DMS153 (cell line): ENCODE measurements at regions not wholly inside any gene's neighbourhood (a gene's known extent, or its start where the extent isn't known, plus 50 kb on each side); places are given as distances from the start of the nearest gene placed in this dataset.

Experiments used
- DNase-seq: peaks from one replicate; lab custom pipeline; 2025; lab: John Stamatoyannopoulos, UW

DNA sequence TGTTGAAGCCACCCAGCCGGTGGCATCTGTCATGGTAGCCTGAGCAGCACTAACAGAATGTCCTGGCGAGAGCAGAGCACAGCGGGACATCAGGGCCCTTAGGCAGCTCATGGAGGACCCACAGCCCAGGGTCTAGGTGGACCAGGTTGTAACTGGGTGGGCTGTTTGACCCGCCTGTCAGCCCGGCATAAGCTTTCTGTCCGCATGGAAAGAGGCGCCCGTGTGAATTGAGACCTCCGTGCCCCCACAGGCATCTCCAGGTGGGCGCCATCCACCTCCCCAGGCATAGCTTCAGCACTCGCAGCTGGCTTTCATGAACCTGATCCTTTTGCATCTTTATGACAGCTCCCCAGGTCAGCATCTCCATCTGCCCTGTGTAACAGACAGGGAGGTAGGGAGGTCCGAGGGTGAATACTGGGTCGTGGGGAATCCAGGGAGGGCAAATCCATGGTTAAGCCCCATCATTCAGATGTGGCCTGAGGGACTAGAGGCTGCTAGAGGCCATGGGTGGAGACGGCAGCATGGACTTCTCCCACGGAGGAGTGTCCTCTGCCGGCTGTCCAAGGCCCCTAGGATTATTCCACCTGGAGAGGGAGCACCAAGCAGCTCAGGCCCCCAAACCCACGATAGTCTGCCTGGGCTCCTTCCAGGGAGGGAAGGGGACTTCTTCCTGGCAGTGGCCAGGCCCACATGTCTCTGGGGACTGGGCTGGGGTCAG is 371.6 kb upstream of the MKI67 start:
- DNase-seq, result no peak

DNA sequence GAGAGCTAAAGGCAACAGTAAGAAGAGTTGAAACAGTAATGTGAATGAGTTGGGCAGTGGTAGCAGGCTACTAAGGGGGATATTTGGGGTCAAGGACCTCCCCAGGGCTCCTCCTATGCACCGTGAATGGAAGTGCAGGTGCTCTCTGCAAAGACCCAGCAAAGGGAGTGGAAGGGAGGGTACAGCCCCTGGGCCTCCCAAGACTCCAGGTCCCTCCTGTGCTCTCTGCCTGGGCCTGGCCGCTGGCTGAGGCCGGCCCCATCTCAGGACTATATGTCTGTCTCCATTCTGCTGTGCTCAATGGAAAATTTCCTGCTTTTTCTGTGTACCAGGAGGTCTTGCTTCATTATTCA is 372.1 kb upstream of the MKI67 start:
- no peak for DNase-seq

DNA sequence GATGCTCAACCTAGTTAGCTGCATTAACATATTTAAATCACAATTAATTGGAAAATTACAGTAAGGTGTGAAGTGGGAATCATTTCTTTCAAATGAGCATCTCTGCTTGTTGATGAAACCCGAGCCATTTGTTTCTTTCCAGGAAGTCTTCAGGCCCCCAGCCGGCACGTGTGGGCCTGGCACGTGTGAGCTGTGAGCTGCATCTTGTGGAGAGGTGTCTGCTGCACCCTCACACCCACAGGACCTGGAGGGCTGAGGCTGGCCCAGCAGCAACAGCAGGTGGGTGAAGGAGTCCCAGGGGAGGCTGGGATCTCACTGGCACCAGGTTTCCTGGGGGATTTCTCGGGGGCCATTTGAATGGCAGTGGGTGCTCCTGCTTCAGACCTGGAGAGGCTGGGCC is 372.5 kb upstream of the MKI67 start:
- DNase-seq, result peak; percentile 9

DNA sequence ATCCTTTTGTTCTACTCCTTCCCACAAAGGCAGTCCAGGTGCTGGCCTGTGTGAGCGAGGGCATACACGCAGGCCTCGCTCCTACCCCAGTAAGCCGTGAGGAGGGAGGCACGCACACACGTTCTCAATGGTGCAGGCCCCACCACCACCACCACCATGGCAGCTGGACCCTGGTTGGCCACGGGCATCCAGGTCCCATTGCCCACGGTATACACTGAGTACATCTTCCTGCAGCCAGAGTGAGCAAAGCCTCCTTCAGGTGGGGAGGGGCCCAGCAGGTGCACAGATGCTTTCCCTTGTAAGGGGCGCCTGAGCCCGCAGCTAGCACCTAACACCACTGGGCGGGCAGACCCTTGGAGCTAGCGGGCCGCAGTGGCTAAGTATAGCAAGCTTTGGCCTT is 373.3 kb upstream of the MKI67 start:
- no peak for DNase-seq

DNA sequence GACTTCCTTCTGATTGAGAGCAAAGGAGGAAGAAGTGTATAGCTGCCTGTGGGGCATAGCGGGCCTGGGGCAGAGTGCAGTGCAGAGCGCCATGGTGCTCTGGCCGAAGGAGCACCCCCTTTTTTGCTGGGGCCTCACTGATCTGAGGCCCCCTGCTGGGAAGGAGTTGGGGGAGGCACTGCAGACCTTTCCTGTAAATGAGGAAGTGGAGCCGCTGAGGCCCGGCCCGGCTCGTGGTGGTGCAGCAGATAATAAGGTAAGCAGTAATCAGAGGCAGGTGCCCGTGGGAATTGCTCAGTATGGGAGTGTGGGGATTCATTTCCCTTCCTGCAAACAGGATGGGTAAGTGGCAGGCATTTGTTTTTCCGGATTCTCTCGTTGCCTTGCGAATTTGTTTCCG is 373.7 kb upstream of the MKI67 start:
- DNase-seq, result no peak

DNA sequence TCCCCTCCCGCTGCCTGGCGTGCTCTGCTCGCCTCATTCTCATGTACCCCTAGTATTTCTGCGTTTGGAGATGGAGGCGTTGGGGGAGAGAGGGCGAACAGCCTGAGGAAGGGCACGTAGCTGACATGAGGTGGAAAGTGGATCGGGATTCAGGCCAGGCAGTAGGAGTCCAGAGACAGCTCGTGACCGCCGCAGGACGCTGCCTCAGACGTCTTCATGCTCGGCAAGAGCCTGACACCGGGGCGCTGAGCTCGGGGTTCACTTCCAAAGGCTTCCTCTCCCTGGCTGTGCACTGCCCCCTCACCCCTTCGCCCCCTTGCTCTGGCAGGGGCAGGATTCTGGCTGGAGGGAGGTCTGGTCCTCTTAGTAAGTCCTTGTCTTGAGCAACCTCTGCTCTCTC is 374.4 kb upstream of the MKI67 start:
- DNase-seq, result no peak

DNA sequence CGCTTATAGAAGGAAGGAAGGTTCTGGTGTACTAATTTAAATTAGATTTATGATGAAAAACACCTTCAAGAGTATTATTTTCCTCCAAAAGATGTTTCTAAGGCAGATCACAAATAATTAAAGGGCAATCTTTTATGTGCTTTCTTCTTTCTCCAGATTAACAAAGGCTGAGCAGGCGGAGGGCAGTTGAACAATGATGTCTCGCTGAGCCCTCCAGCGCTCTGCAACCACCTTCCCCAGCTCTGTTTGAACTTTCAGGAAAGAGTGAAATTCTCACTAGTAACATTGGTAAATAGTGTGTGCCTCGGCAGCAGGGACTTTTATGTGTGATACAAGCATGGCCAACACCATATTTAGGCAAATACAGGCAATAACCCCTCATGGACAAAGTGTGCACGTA is 379.1 kb upstream of the MKI67 start:
- DNase-seq, result no peak

DNA sequence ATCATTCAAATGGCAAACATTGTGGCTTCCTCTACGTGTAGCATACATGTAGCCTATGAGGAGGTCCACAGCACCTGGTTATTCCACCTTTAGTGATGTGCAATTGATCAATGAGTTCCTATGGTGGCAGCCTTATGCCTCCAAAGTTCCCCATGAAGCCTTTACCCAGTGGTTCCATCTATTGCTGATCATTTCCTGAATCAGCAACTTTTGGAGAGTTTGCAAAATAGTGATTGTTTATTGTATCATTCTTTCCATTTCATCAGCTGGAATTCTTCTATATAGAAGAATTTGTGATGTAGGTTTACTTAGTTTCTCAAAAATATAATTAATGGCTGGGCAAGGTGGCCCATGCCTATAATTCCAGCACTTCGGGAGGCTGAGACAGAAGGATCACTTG is 380.2 kb upstream of the MKI67 start:
- DNase-seq, result no peak

DNA sequence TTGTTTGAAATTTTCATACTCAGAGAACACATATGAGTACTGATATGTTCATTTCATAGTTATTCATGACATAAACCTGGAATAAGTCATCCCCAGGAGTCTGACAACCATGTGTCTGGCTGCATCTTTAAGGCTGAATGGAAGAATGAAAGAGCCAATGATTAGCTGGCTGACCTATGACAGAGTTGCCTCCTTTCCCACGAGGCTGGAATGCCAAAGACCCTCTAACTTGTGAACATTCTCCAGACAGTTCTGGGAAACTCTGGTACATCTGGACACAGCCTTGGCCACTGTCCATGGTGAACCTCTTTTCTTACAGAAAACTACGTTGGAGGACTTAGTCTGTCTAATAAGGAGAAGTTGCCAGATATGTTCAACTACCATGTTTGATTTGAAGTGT is 380.8 kb upstream of the MKI67 start:
- no peak for DNase-seq

DNA sequence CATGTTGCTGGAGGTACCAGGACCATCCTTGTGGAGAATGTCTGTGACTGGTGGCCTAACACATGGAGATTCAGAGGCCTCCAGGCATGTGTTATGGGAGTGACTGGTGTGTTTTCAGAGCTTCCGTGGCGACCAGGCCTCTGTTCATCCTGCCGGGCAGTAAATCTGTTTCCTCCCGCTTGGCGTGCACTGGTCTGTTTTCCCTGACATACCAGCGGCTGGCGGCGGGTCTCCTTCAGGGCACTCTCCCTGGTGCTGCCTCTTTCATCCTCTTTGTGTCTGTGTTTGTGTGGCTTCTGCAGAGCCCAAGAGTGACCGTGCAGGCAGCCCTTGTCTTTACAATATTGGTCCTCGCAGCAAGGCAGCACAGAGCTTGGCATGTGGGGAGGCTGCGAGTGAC is 385.1 kb upstream of the MKI67 start:
- DNase-seq, result peak; percentile 31

DNA sequence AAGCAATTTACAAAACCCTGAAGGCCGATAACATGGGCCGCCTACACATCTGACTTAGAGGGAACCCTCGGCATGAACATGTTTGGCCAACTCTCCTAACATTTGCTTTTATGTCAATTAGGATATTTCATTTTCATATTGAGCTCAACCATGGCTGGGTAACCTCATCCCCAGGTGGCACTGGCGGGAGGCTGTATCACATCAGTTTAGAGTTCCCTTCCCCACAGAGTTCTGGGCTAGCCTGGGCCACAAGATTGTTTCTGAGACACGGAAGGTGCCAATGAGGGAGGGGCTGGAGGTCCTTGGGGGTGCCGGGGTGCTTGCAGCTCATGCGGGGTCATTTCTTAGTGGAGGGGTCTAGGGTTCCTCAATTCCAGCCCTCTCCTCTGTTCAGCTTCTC is 386.5 kb upstream of the MKI67 start:
- DNase-seq, result no peak

DNA sequence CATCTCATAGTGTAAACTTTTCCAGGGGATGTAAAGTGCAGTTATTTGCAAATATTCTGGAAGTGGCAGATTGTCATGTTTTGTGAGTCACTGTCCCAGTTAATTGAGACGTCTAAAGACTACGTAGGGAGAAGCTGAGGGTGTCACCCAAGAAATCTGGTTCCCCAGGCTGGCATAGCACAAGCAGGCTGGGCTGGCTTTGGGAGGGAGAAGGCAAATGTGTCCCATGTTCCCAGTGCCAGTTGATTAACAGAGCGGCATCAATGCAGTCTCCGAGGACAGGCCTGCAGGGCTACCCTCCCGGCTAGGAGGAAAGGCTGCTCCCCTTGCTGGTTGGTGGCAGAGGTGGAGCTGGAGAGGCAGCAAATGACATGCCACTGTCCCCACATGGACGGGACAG is 388.3 kb upstream of the MKI67 start:
- no peak for DNase-seq

DNA sequence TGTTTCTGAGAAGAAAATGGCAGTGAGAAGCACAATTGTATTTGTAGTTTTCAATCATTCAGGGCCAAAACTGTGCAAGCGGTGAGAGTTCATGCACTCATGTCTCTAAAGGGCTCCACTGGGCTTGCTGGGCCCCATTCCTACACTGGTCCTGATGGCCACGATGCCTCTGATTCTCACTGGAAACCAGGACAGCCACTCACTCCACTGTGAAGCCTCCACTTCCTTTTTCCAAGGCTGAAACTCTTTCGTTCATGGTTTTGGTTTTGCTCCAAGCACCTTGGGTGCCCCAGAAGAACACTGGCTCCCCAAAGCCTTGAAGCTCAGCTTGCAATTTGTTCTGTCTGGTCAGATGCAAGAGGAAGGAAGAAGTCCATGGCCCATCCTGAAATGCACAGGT is 390.0 kb upstream of the MKI67 start:
- DNase-seq, result no peak

DNA sequence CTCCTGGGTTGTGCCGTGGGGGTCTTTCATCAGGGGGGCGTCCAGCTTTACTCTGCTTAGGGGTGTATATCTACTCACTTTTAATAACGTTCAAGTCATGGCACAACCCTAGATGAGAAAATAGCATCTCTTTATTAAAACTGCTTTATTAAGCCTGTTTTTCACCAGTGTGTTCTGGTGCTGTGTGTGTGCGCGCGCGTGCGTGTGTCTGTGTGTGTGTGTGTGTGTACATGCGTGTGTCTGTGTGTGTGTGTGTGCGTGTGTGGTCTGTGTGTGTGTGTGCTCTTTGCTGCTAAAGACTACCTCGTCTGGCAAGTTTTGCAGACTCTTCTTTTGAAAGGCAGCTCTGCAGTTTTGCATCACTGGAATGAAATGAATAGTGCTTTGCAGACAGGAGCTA is 390.9 kb upstream of the MKI67 start:
- DNase-seq, result no peak

DNA sequence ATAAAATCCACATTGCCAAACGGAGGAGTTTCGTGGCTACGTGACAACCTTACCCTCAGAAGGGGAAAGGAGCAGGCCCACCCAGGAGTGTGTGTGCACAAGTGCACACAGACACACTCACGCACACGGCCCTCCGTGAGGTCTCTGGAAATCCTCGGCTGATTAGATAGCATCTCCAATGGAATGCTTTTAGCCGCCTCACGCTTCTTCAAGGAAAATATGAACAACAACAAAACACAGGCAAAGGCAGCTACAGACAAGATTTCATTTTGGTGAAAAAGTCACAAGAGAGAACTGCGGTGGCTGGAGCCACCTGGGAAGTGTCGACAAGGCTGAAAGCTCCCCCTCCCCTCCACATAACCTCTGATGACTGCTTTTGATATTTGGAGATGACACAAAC is 391.8 kb upstream of the MKI67 start:
- DNase-seq, result no peak

DNA sequence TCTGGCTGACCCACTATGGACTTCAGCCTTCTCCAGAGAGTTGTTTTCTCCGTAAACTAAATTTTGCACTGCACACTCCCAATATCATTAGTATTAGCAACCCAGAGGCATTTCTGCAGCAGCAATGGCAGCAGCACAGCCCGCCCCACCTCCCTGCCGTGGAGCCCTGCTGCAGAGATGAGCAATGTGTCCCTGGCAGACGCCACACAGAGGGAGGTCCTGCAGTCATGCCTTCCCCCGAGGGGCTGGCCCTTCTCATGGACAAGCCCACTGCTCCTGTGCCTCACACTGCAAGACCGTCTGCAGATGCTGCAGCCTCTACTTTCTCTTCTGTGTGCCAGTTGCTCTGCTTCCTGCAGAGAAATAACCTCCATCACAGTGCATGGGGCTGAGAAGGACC is 393.4 kb upstream of the MKI67 start:
- DNase-seq, result no peak

DNA sequence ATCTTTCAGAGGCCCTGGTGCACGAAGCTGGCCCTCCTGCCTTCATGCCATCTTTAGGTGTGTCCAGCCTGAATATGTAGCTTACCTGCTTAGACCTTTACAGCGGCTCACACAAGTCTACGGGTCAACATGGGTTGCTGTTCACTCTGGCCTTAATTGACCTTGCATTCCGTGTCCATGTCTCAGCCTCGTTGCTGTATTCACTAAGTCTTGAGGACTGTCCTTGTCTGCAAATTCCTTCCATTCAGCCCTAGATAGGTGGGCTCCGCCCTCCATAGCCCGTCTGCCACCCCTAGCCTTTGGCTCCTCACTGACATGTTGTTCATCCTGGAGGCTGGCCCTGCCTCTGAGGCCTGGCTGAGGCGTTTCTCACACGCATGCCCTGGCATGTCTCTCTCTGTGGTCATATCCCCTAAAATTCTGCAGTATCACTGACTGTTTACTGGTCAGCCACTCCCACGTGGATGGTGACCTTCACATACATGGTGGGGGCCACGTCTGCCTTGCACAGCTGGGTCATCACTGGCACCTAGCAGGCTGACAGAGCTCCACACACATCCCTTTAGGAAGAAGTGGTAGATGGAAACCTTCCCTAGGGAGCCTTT is 394.1 kb upstream of the MKI67 start:
- no peak for DNase-seq

DNA sequence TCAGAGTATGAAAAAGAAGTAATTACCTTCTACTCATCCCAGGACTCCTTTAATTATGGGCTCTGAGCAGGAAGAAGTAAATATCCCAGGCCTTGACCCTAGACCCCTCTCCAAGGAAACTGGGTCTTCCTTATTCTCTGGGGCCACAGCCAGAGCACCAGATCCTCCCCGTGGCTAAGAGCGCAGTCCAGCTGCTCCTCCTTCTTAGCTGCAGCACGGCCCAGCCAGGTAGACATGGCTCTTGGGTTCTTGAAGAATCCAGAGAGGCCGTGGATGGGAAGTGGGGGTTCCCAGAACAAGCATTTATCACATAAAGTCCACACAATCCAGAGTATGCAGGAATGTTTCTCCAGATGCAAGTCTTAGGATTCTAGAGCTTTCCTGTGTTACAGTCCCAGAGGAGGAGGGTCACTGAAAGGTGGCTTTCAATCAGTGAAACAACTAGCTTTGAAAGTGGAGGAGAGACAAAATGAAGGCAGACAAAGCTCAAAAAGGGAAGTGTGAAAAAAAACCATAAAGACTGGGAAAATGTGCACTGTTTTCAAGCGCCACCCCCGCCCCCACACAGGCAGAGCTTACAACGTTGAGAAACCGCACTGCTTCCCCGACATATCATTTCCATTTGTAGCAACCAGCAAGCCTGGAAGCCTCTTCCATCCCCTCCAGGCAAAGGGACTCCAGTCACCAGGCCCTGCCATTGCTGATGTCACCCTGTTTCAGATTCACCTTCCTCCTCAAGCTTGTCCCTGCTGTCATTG is 396.5 kb upstream of the MKI67 start:
- DNase-seq, result no peak

DNA sequence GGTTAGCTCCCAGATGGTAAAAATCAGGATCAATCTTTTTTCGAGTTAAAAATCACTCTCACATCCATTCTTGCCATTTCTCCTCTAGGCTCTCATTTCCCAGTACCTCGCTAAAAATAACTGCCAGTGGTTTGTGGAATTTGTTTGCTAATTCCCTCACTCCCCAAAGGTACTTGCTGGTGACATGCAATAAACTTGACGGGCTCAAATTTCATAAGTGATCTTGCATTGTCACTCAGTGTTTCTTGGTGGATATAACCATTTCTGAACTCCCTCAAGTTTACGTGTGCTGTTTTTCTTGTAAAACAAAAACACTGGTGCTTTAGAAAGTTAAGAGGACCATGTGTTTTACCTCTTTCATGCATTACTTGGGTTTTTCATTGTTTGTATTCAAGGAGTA is 399.2 kb upstream of the MKI67 start:
- no peak for DNase-seq

DNA sequence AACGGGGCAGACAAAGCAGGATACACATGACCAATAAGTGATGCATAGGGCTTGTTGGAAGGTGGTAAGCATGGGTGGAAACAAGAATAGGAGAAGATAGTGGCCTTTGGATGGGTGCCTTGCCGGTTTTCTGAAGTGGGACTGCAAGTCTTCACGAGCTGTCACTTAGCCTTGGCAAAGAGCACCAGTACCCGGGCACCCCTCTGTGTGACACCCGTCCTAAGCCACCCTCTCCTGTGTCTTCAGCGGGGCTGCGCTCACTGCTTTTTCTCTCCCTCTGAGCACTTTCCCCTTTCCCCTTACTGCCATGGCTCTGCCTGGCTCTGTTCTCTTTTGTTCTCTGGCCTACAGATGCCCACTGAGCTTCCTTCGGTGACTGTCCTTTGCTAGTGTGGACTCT is 399.7 kb upstream of the MKI67 start:
- DNase-seq, result no peak

DNA sequence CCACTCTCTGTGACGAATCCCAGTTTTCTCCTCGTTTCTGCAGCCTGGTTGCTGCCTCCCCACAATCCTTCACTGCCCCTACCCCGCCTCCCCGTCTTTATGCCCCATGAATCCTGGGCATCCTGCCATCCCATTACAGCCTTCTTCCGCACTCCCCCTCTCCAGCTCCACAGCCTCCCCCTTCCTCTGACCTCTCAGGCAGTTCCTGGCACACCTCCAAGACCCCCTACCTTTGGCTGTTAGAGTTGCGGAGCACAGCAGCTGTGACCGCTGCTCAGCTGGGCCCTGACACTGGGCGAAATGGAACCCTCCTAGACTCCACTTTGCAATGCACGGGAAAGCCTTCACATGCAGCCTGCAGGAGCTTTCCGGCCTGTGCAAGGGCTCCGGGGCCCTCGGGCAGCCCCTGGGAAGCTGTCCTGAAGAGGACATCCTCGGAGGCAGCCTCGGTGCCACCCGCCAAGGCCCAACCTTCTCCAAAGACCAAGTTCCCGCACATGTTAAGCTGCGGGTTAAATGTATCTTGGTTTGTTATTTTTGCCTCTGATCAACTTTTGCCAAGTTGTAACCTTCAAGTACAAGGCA is 400.7 kb upstream of the MKI67 start:
- DNase-seq, result peak; percentile 55

DNA sequence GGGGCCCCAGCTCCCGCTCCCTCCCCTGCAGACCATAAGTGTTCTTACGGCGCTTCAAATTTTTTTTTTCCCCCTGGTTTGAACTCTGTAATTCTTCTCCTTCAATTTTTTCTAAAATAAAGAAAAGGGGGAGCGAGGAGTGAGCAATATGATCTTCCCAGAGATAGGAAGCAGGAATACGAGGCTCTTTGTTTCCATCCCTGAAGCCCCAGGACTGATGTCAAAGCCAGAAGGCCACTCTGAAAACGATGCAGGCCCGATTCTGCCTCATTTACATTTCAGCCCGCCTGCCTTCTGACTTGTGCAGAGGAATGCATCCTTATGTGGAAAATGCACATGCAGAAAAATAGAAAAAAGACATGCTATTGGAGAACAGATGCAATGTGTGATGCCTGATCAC is 401.5 kb upstream of the MKI67 start:
- no peak for DNase-seq

DNA sequence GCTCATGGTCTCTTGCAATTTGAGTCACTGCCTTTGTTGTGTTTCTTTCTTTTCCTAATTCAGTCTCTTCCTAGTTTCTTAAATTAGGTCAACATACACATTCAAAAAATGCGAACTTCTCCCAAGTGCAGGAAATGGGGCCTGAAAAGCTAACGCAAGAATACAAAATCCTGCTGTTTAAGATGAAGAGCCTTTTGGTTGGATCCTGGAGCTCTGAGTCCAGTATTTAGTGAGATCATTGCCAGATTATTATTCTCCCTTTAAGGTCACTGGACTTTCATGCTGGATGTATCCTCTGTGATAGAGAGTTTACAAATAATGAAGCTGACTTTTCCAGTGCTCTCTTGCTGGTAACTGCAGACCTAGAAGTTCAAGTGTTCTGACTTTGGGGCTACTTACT is 401.9 kb upstream of the MKI67 start:
- no peak for DNase-seq
